Fibroblast of lung (primary cell): ENCODE measurements at regions not wholly inside any gene's neighbourhood (a gene's known extent, or its start where the extent isn't known, plus 50 kb on each side); places are given as distances from the start of the nearest gene placed in this dataset.
A peak's percentile ranks its signal among the peaks of the same experiment; 100 is the strongest.

Experiments
- DNase-seq, 2 donors: peaks; one replicate each; pipeline versions ENCODE4 v3.0.0 to v3.0.0-alpha.2; 2010; ENCODE audit warnings: low read depth in 2 of 2
- H2AFZ ChIP-seq: 2 replicates; pipeline ENCODE4 v1.5.1; 2012; ENCODE audit warnings: low read length, control low read depth, inconsistent platforms
- H3K27ac ChIP-seq: 2 replicates; pipeline ENCODE4 v1.5.1; 2011; ENCODE audit warnings: low read length, control low read depth; ENCODE audit not compliant: insufficient read depth
- H3K27me3 ChIP-seq: 2 replicates; pipeline ENCODE4 v1.5.1; 2011; ENCODE audit warnings: mild to moderate bottlenecking, low read length; ENCODE audit not compliant: control insufficient read depth, insufficient read depth
- H3K36me3 ChIP-seq: 2 replicates; pipeline ENCODE4 v1.5.1; 2011; ENCODE audit warnings: low read length; ENCODE audit not compliant: control insufficient read depth, insufficient read depth
- H3K4me1 ChIP-seq: 2 replicates; pipeline ENCODE4 v1.5.1; 2011; ENCODE audit warnings: low read length; ENCODE audit not compliant: control insufficient read depth, insufficient read depth; ENCODE audit errors: extremely low read depth
- H3K4me2 ChIP-seq: 2 replicates; pipeline ENCODE4 v1.5.1; 2011; ENCODE audit warnings: low read length, control low read depth; ENCODE audit not compliant: insufficient read depth; ENCODE audit errors: extremely low read depth
- H3K4me3 ChIP-seq, 4 experiments: fragments of 200-600 bp in 1 of 4; sonication (generic) in 1 of 4; replicated peaks in 1 of 4; 2 replicates each; pipeline ENCODE4 v1.5.1; 2011 to 2016; ENCODE audit warnings: low read length in 4 of 4, low read depth in 3 of 4, mild to moderate bottlenecking in 3 of 4, control low read depth in 2 of 4, inconsistent platforms in 1 of 4, mixed read lengths in 1 of 4; ENCODE audit not compliant: insufficient read depth in 1 of 4; ENCODE audit errors: control extremely low read depth in 1 of 4
- H3K79me2 ChIP-seq: 2 replicates; pipeline ENCODE4 v1.5.1; 2012; ENCODE audit warnings: mild to moderate bottlenecking, low read length, inconsistent platforms; ENCODE audit not compliant: control insufficient read depth, insufficient read depth
- H3K9ac ChIP-seq: 2 replicates; pipeline ENCODE4 v1.5.1; 2011; ENCODE audit warnings: mild to moderate bottlenecking, low read length, control low read depth; ENCODE audit not compliant: insufficient read depth
- H3K9me3 ChIP-seq: 2 replicates; pipeline ENCODE4 v1.5.1; 2012; ENCODE audit warnings: low read depth, low read length; ENCODE audit not compliant: control insufficient read depth, insufficient read depth
- H4K20me1 ChIP-seq: 2 replicates; pipeline ENCODE4 v1.5.1; 2011; ENCODE audit warnings: low read length; ENCODE audit not compliant: control insufficient read depth, insufficient read depth; ENCODE audit errors: extremely low read depth
- EZH2 ChIP-seq: IDR thresholded peaks from 2 replicates; pipeline ENCODE4 v1.5.1; 2012; ENCODE audit warnings: low read length, control low read depth, mild to moderate bottlenecking; ENCODE audit errors: missing control alignments
- TF ChIP-seq, protein P1 (sequence below), 2 donors: IDR thresholded peaks in 1 of 2; conservative IDR thresholded peaks in 1 of 2; 1 replicate in 1 of 2; 2 replicates in 1 of 2; pipeline ENCODE4 v1.5.1; 2011 to 2012; ENCODE audit warnings: low read length in 2 of 2, control low read depth in 1 of 2, inconsistent platforms in 1 of 2, low read depth in 1 of 2, mild to moderate bottlenecking in 1 of 2

DNA sequence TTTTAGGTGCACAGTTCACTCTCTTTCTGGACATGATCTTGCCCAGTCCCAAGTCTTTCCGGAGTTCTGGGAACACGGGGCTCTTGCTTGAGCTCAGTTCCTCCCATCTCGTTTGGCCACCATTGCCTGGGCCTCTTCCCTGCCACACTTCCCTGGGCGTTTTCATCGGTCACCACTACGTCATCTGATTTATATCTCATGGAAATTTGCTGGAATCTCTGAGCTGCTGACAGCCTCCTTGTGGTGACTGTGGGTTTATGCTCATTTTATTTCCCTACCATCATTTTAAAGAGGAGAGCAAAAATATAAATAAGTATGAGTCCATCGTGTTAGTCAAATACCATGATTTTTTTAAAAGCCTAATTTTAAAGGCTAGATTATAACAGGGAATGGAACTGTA, 449.1 kb upstream of the KAZN start:
- DNase-seq, result peak in 1 of 2 donors; percentile 16
- TF ChIP-seq EZH2, result no peak
- TF ChIP-seq, protein P1, sequence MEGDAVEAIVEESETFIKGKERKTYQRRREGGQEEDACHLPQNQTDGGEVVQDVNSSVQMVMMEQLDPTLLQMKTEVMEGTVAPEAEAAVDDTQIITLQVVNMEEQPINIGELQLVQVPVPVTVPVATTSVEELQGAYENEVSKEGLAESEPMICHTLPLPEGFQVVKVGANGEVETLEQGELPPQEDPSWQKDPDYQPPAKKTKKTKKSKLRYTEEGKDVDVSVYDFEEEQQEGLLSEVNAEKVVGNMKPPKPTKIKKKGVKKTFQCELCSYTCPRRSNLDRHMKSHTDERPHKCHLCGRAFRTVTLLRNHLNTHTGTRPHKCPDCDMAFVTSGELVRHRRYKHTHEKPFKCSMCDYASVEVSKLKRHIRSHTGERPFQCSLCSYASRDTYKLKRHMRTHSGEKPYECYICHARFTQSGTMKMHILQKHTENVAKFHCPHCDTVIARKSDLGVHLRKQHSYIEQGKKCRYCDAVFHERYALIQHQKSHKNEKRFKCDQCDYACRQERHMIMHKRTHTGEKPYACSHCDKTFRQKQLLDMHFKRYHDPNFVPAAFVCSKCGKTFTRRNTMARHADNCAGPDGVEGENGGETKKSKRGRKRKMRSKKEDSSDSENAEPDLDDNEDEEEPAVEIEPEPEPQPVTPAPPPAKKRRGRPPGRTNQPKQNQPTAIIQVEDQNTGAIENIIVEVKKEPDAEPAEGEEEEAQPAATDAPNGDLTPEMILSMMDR (conservative IDR thresholded peaks at IDR 0.05 in 1 of 2, IDR thresholded peaks at IDR 0.05 in 1 of 2; ENCODE audit: low read depth in 1 of 2, low read length in 2 of 2), result peak in 1 of 2 donors; percentile 18
- no peaks in the 10 kb centered on the region for H3K79me2 ChIP-seq
- no peak overlapping the region for H2AFZ ChIP-seq
- H3K4me3 ChIP-seq, result no peak overlapping the region
- H4K20me1 ChIP-seq, result no peaks in the 10 kb centered on the region
- no peak overlapping the region for H3K4me2 ChIP-seq
- H3K27ac ChIP-seq, result no peak overlapping the region
- no peak overlapping the region for H3K9ac ChIP-seq
- H3K27me3 ChIP-seq, result no peaks in the 10 kb centered on the region
- H3K36me3 ChIP-seq, result no peaks in the 10 kb centered on the region
- no peaks in the 10 kb centered on the region for H3K4me1 ChIP-seq
- H3K9me3 ChIP-seq, result no peaks in the 10 kb centered on the region

DNA sequence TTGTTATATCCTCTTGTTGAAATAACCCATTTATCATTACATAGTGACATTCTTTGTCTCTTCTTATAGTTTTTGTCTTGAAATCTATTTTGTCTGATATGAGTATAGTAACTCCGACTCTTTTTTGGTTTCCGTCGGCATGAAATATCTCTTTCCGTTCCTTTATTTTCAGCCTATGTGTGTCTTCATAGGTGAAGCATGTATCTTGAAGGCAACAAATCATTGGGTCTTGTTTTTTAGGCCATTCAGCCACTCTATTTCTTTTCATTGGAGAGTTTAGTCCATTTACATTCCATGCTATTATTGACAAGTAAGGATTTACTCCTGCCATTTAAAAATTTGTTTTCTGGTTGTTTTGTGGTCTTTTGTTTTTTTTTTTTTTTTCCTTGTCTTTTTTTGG, 441.9 kb upstream of the KAZN start:
- Histone ChIP-seq H2AFZ (no peak overlapping the region), H3K4me3 (no peak overlapping the region), H3K4me2 (no peak overlapping the region), H3K4me1 (no peaks in the 10 kb centered on the region), H3K27ac (no peak overlapping the region), H3K9ac (no peak overlapping the region), H3K79me2 (no peaks in the 10 kb centered on the region), H3K9me3 (no peaks in the 10 kb centered on the region), H3K27me3 (no peaks in the 10 kb centered on the region), H4K20me1 (no peaks in the 10 kb centered on the region), H3K36me3 (no peaks in the 10 kb centered on the region)
- TF ChIP-seq EZH2, result no peak
- TF ChIP-seq, protein P1 (conservative IDR thresholded peaks at IDR 0.05 in 1 of 2, IDR thresholded peaks at IDR 0.05 in 1 of 2; ENCODE audit: low read depth in 1 of 2, low read length in 2 of 2), result no peak
- DNase-seq, result no peak

DNA sequence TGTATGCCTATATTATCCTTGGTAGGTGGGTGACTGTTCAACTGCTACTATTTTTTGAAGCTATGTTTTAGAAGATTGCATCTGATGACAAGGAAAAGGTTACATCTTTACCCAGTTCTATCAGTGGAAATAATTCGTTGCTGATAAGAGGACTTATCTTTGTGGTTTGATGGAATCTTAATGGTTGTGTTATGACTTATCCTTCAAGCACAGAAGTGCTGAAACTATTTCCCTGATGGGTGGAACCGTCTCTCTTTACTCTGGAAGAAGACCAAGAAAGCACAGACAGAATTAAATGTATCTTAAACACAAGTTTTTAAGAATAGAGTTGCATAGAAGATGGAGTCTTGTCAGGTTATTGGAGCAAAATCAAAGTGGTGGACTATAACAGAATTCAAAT, 437.7 kb upstream of the KAZN start:
- TF ChIP-seq EZH2, result no peak
- TF ChIP-seq, protein P1 (conservative IDR thresholded peaks at IDR 0.05 in 1 of 2, IDR thresholded peaks at IDR 0.05 in 1 of 2; ENCODE audit: low read depth in 1 of 2, low read length in 2 of 2), result no peak
- H4K20me1 ChIP-seq, result no peaks in the 10 kb centered on the region
- H3K9ac ChIP-seq, result no peak overlapping the region
- H3K4me2 ChIP-seq, result no peak overlapping the region
- H3K36me3 ChIP-seq, result no peaks in the 10 kb centered on the region
- no peaks in the 10 kb centered on the region for H3K4me1 ChIP-seq
- H3K4me3 ChIP-seq, result no peak overlapping the region
- no peaks in the 10 kb centered on the region for H3K9me3 ChIP-seq
- H2AFZ ChIP-seq, result no peak overlapping the region
- H3K27ac ChIP-seq, result no peak overlapping the region
- peak in 1 of 2 donors; percentile 69 for DNase-seq
- H3K79me2 ChIP-seq, result no peaks in the 10 kb centered on the region
- H3K27me3 ChIP-seq, result no peaks in the 10 kb centered on the region
